HFFc6 (cell line): ENCODE measurements at regions not wholly inside any gene's neighbourhood (a gene's known extent, or its start where the extent isn't known, plus 50 kb on each side); places are given as distances from the start of the nearest gene placed in this dataset.

Source experiments
- DNase-seq: peaks from one replicate; pipeline ENCODE4 v3.0.0-alpha.2; 2018
- H3K27ac Mint-ChIP-seq: 2 replicates; pipeline ENCODE4 v1.8.0; 2020; ENCODE audit warnings: mild to moderate bottlenecking, mixed read lengths
- H3K27me3 Mint-ChIP-seq: 2 replicates; pipeline ENCODE4 v1.8.0; 2021; ENCODE audit warnings: mild to moderate bottlenecking, moderate library complexity, mixed read lengths; ENCODE audit not compliant: insufficient read depth
- H3K36me3 Mint-ChIP-seq: 2 replicates; pipeline ENCODE4 v1.8.0; 2021; ENCODE audit warnings: low read depth, mixed read lengths
- H3K4me1 Mint-ChIP-seq: 2 replicates; pipeline ENCODE4 v1.8.0; 2020; ENCODE audit warnings: low read depth, mixed read lengths
- H3K4me3 Mint-ChIP-seq: 2 replicates; pipeline ENCODE4 v1.8.0; 2020; ENCODE audit warnings: mild to moderate bottlenecking, moderate library complexity, mixed read lengths
- H3K9me3 Mint-ChIP-seq: 2 replicates; pipeline ENCODE4 v1.8.0; 2020; ENCODE audit warnings: mild to moderate bottlenecking, mixed read lengths
- TF ChIP-seq, protein P1 (sequence below): fragments of 200-600 bp; sonication (generic); IDR thresholded peaks from 2 replicates; pipeline ENCODE4 v1.5.0; 2021; ENCODE audit warnings: antibody characterized with exemption, mild to moderate bottlenecking

GRCh38 chr12:88998421-88998820 lies 353.9 kb downstream of the DUSP6 start:
- H3K4me1 Mint-ChIP-seq: peaks cover 41% of the 10 kb centered on the region
- no peak overlapping the region for H3K27ac Mint-ChIP-seq
- TF ChIP-seq, protein P1, sequence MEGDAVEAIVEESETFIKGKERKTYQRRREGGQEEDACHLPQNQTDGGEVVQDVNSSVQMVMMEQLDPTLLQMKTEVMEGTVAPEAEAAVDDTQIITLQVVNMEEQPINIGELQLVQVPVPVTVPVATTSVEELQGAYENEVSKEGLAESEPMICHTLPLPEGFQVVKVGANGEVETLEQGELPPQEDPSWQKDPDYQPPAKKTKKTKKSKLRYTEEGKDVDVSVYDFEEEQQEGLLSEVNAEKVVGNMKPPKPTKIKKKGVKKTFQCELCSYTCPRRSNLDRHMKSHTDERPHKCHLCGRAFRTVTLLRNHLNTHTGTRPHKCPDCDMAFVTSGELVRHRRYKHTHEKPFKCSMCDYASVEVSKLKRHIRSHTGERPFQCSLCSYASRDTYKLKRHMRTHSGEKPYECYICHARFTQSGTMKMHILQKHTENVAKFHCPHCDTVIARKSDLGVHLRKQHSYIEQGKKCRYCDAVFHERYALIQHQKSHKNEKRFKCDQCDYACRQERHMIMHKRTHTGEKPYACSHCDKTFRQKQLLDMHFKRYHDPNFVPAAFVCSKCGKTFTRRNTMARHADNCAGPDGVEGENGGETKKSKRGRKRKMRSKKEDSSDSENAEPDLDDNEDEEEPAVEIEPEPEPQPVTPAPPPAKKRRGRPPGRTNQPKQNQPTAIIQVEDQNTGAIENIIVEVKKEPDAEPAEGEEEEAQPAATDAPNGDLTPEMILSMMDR: no peak
- H3K27me3 Mint-ChIP-seq: no peaks in the 10 kb centered on the region
- H3K36me3 Mint-ChIP-seq: no peaks in the 10 kb centered on the region
- no peak overlapping the region for H3K4me3 Mint-ChIP-seq
- DNase-seq: no peak
- no peaks in the 10 kb centered on the region for H3K9me3 Mint-ChIP-seq

GRCh38 chr12:88996200-88996788 lies 356.0 kb downstream of the DUSP6 start:
- TF ChIP-seq, protein P1: no peak
- H3K27me3 Mint-ChIP-seq: no peaks in the 10 kb centered on the region; the same call in 1 of the 2 replicates
- no peaks in the 10 kb centered on the region for H3K9me3 Mint-ChIP-seq
- no peak for DNase-seq
- peaks cover 48% of the 10 kb centered on the region for H3K4me1 Mint-ChIP-seq
- no peaks in the 10 kb centered on the region for H3K36me3 Mint-ChIP-seq
- H3K4me3 Mint-ChIP-seq: no peak overlapping the region
- H3K27ac Mint-ChIP-seq: no peak overlapping the region

DNA sequence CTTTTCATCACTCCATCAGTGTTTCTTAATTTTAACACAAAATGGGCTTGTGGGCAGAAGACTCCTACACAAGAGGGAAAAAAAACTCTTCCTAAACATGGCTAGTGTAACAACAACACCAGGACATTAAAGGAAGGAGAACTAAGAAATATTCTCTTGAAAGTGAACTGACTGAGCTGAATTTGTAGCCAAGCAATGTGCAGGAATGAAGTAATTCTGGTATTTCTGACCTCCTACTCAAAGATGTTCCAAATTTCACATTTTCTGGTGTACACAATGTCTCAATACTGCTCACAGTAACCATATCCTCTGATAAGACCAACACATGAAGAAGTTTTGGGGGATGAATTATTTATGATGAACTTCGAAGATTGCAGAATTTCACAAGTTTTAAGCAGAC lies 357.3 kb downstream of the DUSP6 start:
- no peak for DNase-seq
- H3K9me3 Mint-ChIP-seq: no peaks in the 10 kb centered on the region
- H3K27me3 Mint-ChIP-seq: no peaks in the 10 kb centered on the region; the same call in 1 of the 2 replicates
- no peak overlapping the region for H3K4me3 Mint-ChIP-seq
- no peaks in the 10 kb centered on the region for H3K36me3 Mint-ChIP-seq
- TF ChIP-seq, protein P1: no peak
- H3K27ac Mint-ChIP-seq: no peak overlapping the region
- peaks cover 39% of the 10 kb centered on the region for H3K4me1 Mint-ChIP-seq

DNA sequence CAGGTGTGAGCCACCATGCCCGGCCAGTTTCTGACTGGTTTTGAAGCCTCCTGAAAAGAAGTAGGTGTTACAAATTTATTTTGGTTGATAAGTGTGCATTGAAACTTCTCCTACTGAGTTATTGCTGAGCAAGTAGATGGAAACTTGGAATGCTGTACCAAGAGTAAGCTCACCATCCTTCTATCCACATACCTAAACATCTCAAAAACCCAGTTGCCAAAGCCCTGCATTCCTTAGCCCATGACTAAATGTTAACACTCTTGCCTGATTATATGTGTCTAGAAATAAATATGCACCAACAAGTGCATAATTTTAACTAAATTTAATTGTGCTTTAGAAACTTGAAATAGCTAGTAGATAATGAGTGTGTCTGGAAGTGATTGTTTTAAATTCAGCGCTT lies 357.8 kb downstream of the DUSP6 start:
- DNase-seq: no peak
- Mint-ChIP-seq H3K4me3 (no peak overlapping the region), H3K27ac (no peak overlapping the region), H3K36me3 (no peaks in the 10 kb centered on the region), H3K27me3 (no peaks in the 10 kb centered on the region; the same call in 1 of the 2 replicates), H3K9me3 (no peaks in the 10 kb centered on the region), H3K4me1 (peaks cover 39% of the 10 kb centered on the region)
- TF ChIP-seq, protein P1: no peak

- TF ChIP-seq, protein P1: peak; percentile 88
These were observed 358.6 kb downstream of the DUSP6 start for GRCh38 chr12:88993651-88994050.

More at GRCh38 chr12:88993651-88994050, 358.6 kb downstream of the DUSP6 start:
- no peaks in the 10 kb centered on the region for H3K9me3 Mint-ChIP-seq
- DNase-seq: peak; percentile 59
- no peak overlapping the region for H3K4me3 Mint-ChIP-seq
- no peaks in the 10 kb centered on the region; the same call in 1 of the 2 replicates for H3K27me3 Mint-ChIP-seq
- H3K36me3 Mint-ChIP-seq: no peaks in the 10 kb centered on the region
- H3K27ac Mint-ChIP-seq: no peak overlapping the region
- peaks cover 39% of the 10 kb centered on the region for H3K4me1 Mint-ChIP-seq
